ENCODE measurements at regions not wholly inside any gene's neighbourhood (a gene's known extent, or its start where the extent isn't known, plus 50 kb on each side); places are given as distances from the start of the nearest gene placed in this dataset.

DNA sequence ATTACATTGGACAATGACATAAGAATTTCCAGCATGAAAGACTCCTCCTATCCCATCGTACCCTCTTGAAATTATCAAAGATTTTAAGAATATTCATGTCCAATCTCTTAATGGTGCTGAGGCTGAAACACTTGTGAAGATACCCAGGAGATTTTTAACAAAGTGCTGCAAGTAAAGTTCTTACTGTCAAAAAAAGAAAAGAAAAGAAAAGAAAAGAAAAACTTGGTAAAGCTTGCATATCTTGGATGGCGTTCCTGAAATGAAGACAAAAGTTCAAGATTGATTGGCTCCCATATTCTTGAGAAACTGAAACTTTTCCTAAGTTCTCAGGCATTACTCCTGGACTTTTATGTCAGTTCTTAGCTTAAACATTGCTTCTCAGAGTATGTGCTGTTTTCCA lies 1010.5 kb upstream of the PIK3C3 start:
- TF ChIP-seq, protein P1, sequence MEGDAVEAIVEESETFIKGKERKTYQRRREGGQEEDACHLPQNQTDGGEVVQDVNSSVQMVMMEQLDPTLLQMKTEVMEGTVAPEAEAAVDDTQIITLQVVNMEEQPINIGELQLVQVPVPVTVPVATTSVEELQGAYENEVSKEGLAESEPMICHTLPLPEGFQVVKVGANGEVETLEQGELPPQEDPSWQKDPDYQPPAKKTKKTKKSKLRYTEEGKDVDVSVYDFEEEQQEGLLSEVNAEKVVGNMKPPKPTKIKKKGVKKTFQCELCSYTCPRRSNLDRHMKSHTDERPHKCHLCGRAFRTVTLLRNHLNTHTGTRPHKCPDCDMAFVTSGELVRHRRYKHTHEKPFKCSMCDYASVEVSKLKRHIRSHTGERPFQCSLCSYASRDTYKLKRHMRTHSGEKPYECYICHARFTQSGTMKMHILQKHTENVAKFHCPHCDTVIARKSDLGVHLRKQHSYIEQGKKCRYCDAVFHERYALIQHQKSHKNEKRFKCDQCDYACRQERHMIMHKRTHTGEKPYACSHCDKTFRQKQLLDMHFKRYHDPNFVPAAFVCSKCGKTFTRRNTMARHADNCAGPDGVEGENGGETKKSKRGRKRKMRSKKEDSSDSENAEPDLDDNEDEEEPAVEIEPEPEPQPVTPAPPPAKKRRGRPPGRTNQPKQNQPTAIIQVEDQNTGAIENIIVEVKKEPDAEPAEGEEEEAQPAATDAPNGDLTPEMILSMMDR (IDR thresholded peaks at IDR 0.05): no peak
- TF ChIP-seq EP300 (IDR thresholded peaks at IDR 0.05) (no peak), POLR2A (IDR thresholded peaks at IDR 0.05) (no peak)

Data from sigmoid colon (tissue), 4 donors.